Ishikawa (cell line): ENCODE measurements at regions not wholly inside any gene's neighbourhood (a gene's known extent, or its start where the extent isn't known, plus 50 kb on each side); places are given as distances from the start of the nearest gene placed in this dataset.

ENCODE experiments used
- EP300 ChIP-seq: IDR thresholded peaks from 2 replicates; pipeline ENCODE4 v1.6.1; 2012; ENCODE audit warnings: borderline replicate concordance
- FOXM1 ChIP-seq: IDR thresholded peaks from 2 replicates; pipeline ENCODE4 v1.6.1; 2012; ENCODE audit warnings: low read depth, borderline replicate concordance
- ZBTB7A ChIP-seq: IDR thresholded peaks from 2 replicates; pipeline ENCODE4 v1.6.1; 2012; ENCODE audit warnings: low read depth

- no peak for TF ChIP-seq FOXM1
- no peak for TF ChIP-seq ZBTB7A
- no peak for TF ChIP-seq EP300
Observed at GRCh38 chr4:81816031-81816761, 344.5 kb upstream of the RASGEF1B start.
